ENCODE measurements at regions not wholly inside any gene's neighbourhood (a gene's known extent, or its start where the extent isn't known, plus 50 kb on each side); places are given as distances from the start of the nearest gene placed in this dataset.
A peak's percentile ranks its signal among the peaks of the same experiment; 100 is the strongest.

DNA sequence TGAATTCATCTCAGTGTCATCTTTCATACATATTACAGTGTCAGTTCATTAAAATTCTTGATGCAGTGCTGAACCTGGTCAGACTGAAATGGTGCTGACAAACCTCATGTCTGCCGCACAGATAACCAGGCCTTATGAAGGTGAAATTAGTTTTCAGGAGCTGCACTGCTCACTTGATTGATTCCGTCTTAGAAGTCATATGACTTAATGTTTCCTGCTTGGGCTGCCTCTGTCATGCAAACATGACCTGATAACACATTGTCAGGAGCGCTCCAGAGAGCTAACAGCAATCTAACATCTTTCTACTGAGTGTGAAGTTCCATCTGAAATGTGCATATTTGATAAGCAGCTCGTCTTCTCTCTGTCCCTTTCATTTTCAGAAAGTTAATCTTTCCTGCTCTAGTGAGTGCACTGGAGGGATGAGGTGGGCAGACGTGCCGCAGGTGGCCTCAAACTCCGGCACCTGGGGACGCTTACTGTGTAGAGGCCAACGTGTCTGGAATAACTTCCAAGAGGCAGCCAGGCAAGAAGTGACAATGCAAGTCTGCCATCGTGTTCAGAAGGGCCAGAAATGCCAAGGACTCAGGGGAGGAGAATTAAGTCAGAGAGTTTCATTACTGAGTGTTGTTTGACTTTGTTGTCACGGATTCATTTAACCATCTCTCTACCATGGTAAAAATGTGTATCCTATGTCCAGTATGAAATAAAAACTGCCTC is 592.1 kb downstream of the TLE1 start:
- TF ChIP-seq CTCF (IDR thresholded peaks at IDR 0.05; ENCODE audit: insufficient read depth, low read depth, low read length, missing control alignments), result no peak
- no peak for DNase-seq (ENCODE audit: low read depth)
- no peak overlapping the region for H3K4me3 ChIP-seq (ENCODE audit: low read length)

DNA sequence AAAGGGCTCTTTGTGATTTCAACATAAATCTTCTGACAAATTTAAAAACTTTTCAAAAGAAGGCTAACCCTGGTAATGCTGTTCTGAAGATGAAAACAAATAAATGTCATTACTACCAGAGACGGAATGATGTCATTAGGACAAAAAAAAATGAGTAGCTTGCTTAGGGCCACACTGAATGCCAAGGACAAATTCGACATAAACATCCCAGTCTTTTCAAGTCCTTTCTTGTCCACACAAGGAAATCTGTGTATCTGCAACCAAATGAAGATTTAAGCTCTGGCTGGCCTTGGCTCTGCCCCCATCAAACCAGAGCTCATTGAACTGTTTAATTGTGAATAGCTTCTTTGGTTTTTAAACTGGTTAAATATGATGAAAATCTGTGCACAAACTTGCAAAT is 592.7 kb downstream of the TLE1 start:
- H3K4me3 ChIP-seq (ENCODE audit: low read length), result no peak overlapping the region
- peak; percentile 30 for DNase-seq (ENCODE audit: low read depth)
- no peak for TF ChIP-seq CTCF (IDR thresholded peaks at IDR 0.05; ENCODE audit: insufficient read depth, low read depth, low read length, missing control alignments)

DNA sequence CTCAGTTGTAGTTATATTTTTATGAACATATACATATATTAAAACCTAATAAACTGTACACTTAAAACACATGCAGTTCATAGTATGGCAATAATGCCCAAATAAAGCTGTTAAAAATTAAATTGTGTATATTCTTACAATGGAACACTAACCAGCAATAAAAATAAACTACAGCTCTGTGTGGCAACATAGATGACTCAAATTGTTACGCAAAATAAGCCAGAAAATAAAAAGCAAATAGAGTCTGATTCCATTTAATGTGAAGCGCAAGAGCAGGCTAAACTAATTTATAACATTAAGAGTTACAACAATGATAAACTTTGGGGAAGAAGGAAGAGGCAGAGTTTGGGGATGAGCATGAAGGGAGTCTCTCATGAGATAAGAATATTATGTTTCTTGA is 597.3 kb downstream of the TLE1 start:
- no peak for TF ChIP-seq CTCF (IDR thresholded peaks at IDR 0.05; ENCODE audit: insufficient read depth, low read depth, low read length, missing control alignments)
- no peak overlapping the region for H3K4me3 ChIP-seq (ENCODE audit: low read length)
- DNase-seq (ENCODE audit: low read depth), result no peak

DNA sequence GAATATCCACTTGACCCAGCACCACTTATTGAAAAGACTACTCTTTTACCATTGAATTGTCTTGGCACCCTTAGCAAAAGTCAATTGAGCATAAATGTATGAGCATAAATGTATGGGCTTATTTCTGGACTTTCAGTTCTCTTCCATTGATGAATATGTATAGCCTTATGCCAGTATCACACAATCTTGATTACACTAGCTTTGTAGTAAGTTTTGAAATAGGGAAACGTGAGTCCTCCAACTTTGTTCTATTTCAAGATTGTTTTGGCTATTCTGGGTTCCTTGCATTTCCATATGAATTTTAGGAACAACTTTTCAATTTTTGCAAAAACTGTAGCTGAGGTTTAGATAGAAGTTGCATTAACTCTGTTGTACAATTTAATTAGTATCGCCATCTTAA is 601.0 kb downstream of the TLE1 start:
- H3K4me3 ChIP-seq (ENCODE audit: low read length), result no peak overlapping the region
- no peak for DNase-seq (ENCODE audit: low read depth)
- TF ChIP-seq CTCF (IDR thresholded peaks at IDR 0.05; ENCODE audit: insufficient read depth, low read depth, low read length, missing control alignments), result no peak

DNA sequence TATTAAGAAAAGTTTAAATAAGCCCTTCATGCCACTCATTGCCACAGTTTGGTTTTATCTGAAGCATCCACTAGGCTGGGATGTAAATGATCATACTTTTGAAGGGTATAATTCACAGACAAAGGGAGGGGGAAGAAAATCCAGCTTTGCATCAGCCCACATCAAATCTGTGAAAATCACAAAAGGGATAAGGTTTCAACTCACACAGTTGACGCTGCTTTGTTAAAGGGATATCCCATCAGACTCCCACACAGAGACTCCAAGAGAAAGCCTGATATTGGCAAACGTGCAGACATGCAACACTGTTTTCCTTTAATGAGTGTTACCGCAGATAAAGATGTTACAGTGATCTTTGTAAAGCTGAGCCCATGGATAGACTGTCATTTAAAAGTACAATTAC is 602.9 kb downstream of the TLE1 start:
- no peak for TF ChIP-seq CTCF (IDR thresholded peaks at IDR 0.05; ENCODE audit: insufficient read depth, low read depth, low read length, missing control alignments)
- H3K4me3 ChIP-seq (ENCODE audit: low read length), result no peak overlapping the region
- DNase-seq (ENCODE audit: low read depth), result no peak

- TF ChIP-seq CTCF (IDR thresholded peaks at IDR 0.05; ENCODE audit: insufficient read depth, low read depth, low read length, missing control alignments), result no peak
- DNase-seq (ENCODE audit: low read depth), result peak; percentile 34
These were observed 605.4 kb downstream of the TLE1 start for GRCh38 chr9:81083854-81084512.

DNA sequence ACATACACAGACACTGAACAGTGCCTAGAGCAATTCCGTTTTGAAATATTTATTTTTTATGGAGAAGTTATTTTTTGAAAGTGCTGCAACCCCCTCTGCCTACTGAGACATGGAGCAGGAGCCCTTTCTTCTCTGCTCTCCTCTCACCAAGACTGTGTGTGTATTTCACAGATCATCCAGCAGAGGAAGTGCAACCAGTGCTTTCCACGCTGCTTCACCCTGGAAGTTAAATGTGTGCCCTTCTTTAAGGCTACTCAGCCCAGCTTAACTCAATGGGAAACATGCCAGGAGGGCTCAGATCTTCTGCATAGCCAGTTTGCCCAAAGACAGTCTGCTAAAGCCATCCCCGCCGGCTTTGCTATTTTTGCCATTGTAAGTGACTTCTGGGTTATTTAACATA is 606.3 kb downstream of the TLE1 start:
- no peak for DNase-seq (ENCODE audit: low read depth)
- peak; percentile 35 for TF ChIP-seq CTCF (IDR thresholded peaks at IDR 0.05; ENCODE audit: insufficient read depth, low read depth, low read length, missing control alignments)
- no peak overlapping the region for H3K4me3 ChIP-seq (ENCODE audit: low read length)

More at GRCh38 chr9:81083854-81084512, 605.4 kb downstream of the TLE1 start:
- no peak overlapping the region for H3K4me3 ChIP-seq (ENCODE audit: low read length)
